HCT116 (cell line): ENCODE measurements at regions not wholly inside any gene's neighbourhood (a gene's known extent, or its start where the extent isn't known, plus 50 kb on each side); places are given as distances from the start of the nearest gene placed in this dataset.

Experiments
- ATAC-seq: fragments of 200-7000 bp; cut with Tn5 transposase; 2 replicates; pipeline ENCODE4 v1.9.1; 2020; ENCODE audit warnings: mild to moderate bottlenecking, moderate library complexity
- BruUV-seq: library from RNA; stranded (reverse); fragments of 400-500 nt; replicated peaks from 2 replicates; lab custom pipeline; 2021; lab: Mats Ljungman, UMichigan
- CTCF ChIA-PET: fragments of 300-600 bp; sonication (Branson Sonifier 250); formaldehyde crosslinking; loops from one replicate; lab custom pipeline; 2021; ENCODE audit warnings: antibody characterized with exemption; lab: Charles Lee
- POLR2A ChIA-PET: fragments of 300-600, 350-600 bp; sonication (Branson Sonifier 250); formaldehyde crosslinking; loops from one replicate; lab custom pipeline; 2021; ENCODE audit warnings: antibody characterized with exemption; lab: Charles Lee
- RAD21 ChIA-PET, 2 experiments: fragments of 300-600 bp; sonication (Branson Sonifier 250); formaldehyde crosslinking; loops; one replicate each; lab custom pipeline; 2023; ENCODE audit warnings: low total read pairs in 2 of 2; ENCODE audit not compliant: uncharacterized antibody in 2 of 2, unreplicated experiment in 2 of 2, low non-redundant PET in 1 of 2; lab: Charles Lee
- DNase-seq: peaks from one replicate; pipeline ENCODE4 v3.0.0-alpha.2; 2010; ENCODE audit warnings: low read depth, low spot score
- H2AFZ ChIP-seq: fragments of 200-600 bp; shearing (Covaris generic), sonication (generic); 2 replicates; pipeline ENCODE4 v1.6.1; 2017; ENCODE audit warnings: low read depth, mixed run types, mixed read lengths, antibody characterized with exemption, low read length; ENCODE audit not compliant: poor library complexity, severe bottlenecking
- H3K27ac ChIP-seq: 2 replicates; pipeline ENCODE4 v1.5.1; 2012; ENCODE audit warnings: low read depth, low read length
- H3K27me3 ChIP-seq: fragments of 200-600 bp; sonication (generic); 2 replicates; pipeline ENCODE4 v1.6.1; 2016; ENCODE audit warnings: mixed run types, low read length, mixed read lengths; ENCODE audit not compliant: insufficient read depth
- H3K36me3 ChIP-seq, 2 experiments: fragments of 200-500 bp in 1 of 2; fragments of 200-600 bp in 1 of 2; sonication (Bioruptor generic) in 1 of 2; sonication (generic) in 1 of 2; 2 replicates each; pipeline versions ENCODE4 v1.5.1 to v1.6.1; 2014 to 2016; ENCODE audit warnings: low read length in 2 of 2, inconsistent platforms in 1 of 2, mixed read lengths in 1 of 2, mixed run types in 1 of 2; ENCODE audit not compliant: insufficient read depth in 2 of 2, control insufficient read depth in 1 of 2
- H3K4me1 ChIP-seq, 2 experiments: fragments of 200-600 bp in 1 of 2; sonication (generic) in 1 of 2; 2 replicates each; pipeline versions ENCODE4 v1.5.1 to v1.6.1; 2012 to 2017; ENCODE audit warnings: low read length in 2 of 2, inconsistent platforms in 1 of 2, mild to moderate bottlenecking in 1 of 2, mixed read lengths in 1 of 2, mixed run types in 1 of 2, moderate library complexity in 1 of 2; ENCODE audit not compliant: insufficient read depth in 2 of 2, control insufficient read depth in 1 of 2
- H3K4me2 ChIP-seq: fragments of 200-600 bp; sonication (generic); 2 replicates; pipeline ENCODE4 v1.6.1; 2017; ENCODE audit warnings: mixed run types, low read length, mixed read lengths
- H3K4me3 ChIP-seq, 2 experiments: fragments of 200-600 bp in 1 of 2; sonication (generic) in 1 of 2; replicated peaks in 1 of 2; 2 replicates each; pipeline ENCODE4 v1.5.1; 2011 to 2016; ENCODE audit warnings: low read length in 2 of 2, control low read depth in 1 of 2, low read depth in 1 of 2, mild to moderate bottlenecking in 1 of 2, mixed read lengths in 1 of 2, mixed run types in 1 of 2
- H3K79me2 ChIP-seq: fragments of 200-600 bp; sonication (generic); 2 replicates; pipeline ENCODE4 v1.6.1; 2017; ENCODE audit warnings: mild to moderate bottlenecking, mixed run types, low read length, moderate library complexity, mixed read lengths; ENCODE audit not compliant: insufficient read depth
- H3K9ac ChIP-seq: fragments of 200-600 bp; sonication (generic); 2 replicates; pipeline ENCODE4 v1.6.1; 2016; ENCODE audit warnings: low read length, mixed read lengths
- H3K9me2 ChIP-seq: fragments of 200-600 bp; sonication (generic), shearing (Covaris generic); 2 replicates; pipeline ENCODE4 v1.6.1; 2017; ENCODE audit warnings: mixed run types, mild to moderate bottlenecking, moderate library complexity; ENCODE audit not compliant: insufficient read depth
- H3K9me3 ChIP-seq, 2 experiments: fragments of 200-500 bp in 1 of 2; fragments of 200-600 bp in 1 of 2; sonication (Bioruptor generic) in 1 of 2; sonication (generic) in 1 of 2; 2 replicates each; pipeline ENCODE4 v1.6.1; 2014 to 2017; ENCODE audit warnings: low read length in 2 of 2, mixed read lengths in 2 of 2, inconsistent platforms in 1 of 2, low read depth in 1 of 2, mild to moderate bottlenecking in 1 of 2, mixed run types in 1 of 2, moderate library complexity in 1 of 2; ENCODE audit not compliant: control insufficient read depth in 1 of 2, insufficient read depth in 1 of 2
- H4K20me1 ChIP-seq: fragments of 200-600 bp; sonication (generic), shearing (Covaris generic); 2 replicates; pipeline ENCODE4 v1.6.1; 2017; ENCODE audit warnings: mixed run types, mild to moderate bottlenecking, moderate library complexity; ENCODE audit not compliant: insufficient read depth
- EZH2phosphoT487 ChIP-seq: fragments of 200-600 bp; IDR thresholded peaks from 2 replicates; pipeline ENCODE4 v1.6.1; 2018; ENCODE audit warnings: antibody characterized with exemption, borderline replicate concordance
- SIN3A ChIP-seq: IDR thresholded peaks from 2 replicates; pipeline ENCODE4 v1.6.1; 2012; ENCODE audit warnings: low read depth
- SP1 ChIP-seq: IDR thresholded peaks from 2 replicates; pipeline ENCODE4 v1.6.1; 2012; ENCODE audit warnings: low read depth
- SRF ChIP-seq: IDR thresholded peaks from 2 replicates; pipeline ENCODE4 v1.6.1; 2012; ENCODE audit warnings: low read depth
- ZNF274 ChIP-seq: fragments of 200-500 bp; sonication (Bioruptor generic); IDR thresholded peaks from 2 replicates; pipeline ENCODE4 v1.6.1; 2014; ENCODE audit warnings: mild to moderate bottlenecking, low read depth, low read length, inconsistent platforms
- intact Hi-C: fragments of 100-400 bp; cut with micrococcal nuclease; formaldehyde crosslinking; loops from 2 replicates; pipeline ENCODE4 v1.10.0; 2022
- TF ChIP-seq, protein P1 (sequence below): IDR thresholded peaks from 2 replicates; pipeline ENCODE4 v1.6.1; 2012
- TF ChIP-seq, protein P2 (sequence below), 3 experiments: fragments of 200-600 bp in 1 of 3; sonication (generic) in 1 of 3; IDR thresholded peaks in 2 of 3; conservative IDR thresholded peaks in 1 of 3; 2 replicates each; pipeline ENCODE4 v1.5.1; 2012 to 2017; ENCODE audit warnings: low read depth in 2 of 3, low read length in 2 of 3, antibody characterized with exemption in 1 of 3, borderline replicate concordance in 1 of 3, control low read depth in 1 of 3, mild to moderate bottlenecking in 1 of 3, mixed read lengths in 1 of 3, mixed run types in 1 of 3, moderate library complexity in 1 of 3; ENCODE audit not compliant: insufficient read depth in 1 of 3
- TF ChIP-seq, protein P3 (sequence below): IDR thresholded peaks from 2 replicates; pipeline ENCODE4 v1.6.1; 2011; ENCODE audit warnings: mild to moderate bottlenecking, low read length, moderate library complexity; ENCODE audit not compliant: insufficient replicate concordance; ENCODE audit errors: extremely low read depth

DNA sequence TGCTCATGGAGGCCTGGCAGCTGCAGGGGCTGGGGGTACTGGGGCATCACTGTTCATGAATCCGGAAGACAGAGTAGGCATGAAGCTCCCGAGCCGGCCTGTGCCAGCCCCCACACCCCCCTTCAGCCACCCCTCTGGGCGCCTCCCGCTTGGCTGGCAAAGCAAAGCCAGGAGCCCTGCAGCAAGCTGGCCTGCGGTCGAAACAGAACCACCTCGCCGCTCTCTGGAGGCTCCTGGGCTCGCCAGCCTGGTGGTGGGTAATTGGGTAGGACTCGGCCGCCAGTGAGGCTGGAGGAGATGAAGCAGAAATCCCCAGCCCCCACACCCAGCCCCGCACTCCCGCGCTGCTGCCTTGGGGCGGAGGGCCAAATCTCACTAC is 70.9 kb upstream of the GPC1 start:
- CTCF ChIA-PET, result no interaction called here
- no peak overlapping the region for H3K27ac ChIP-seq
- TF ChIP-seq, protein P1, sequence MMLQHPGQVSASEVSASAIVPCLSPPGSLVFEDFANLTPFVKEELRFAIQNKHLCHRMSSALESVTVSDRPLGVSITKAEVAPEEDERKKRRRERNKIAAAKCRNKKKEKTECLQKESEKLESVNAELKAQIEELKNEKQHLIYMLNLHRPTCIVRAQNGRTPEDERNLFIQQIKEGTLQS, result no peak
- TF ChIP-seq SRF (no peak), SIN3A (no peak), ZNF274 (no peak), EZH2phosphoT487 (no peak), SP1 (no peak)
- TF ChIP-seq, protein P2, sequence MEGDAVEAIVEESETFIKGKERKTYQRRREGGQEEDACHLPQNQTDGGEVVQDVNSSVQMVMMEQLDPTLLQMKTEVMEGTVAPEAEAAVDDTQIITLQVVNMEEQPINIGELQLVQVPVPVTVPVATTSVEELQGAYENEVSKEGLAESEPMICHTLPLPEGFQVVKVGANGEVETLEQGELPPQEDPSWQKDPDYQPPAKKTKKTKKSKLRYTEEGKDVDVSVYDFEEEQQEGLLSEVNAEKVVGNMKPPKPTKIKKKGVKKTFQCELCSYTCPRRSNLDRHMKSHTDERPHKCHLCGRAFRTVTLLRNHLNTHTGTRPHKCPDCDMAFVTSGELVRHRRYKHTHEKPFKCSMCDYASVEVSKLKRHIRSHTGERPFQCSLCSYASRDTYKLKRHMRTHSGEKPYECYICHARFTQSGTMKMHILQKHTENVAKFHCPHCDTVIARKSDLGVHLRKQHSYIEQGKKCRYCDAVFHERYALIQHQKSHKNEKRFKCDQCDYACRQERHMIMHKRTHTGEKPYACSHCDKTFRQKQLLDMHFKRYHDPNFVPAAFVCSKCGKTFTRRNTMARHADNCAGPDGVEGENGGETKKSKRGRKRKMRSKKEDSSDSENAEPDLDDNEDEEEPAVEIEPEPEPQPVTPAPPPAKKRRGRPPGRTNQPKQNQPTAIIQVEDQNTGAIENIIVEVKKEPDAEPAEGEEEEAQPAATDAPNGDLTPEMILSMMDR (IDR thresholded peaks at IDR 0.05 in 2 of 3, conservative IDR thresholded peaks at IDR 0.05 in 1 of 3; ENCODE audit: borderline replicate concordance in 1 of 3, insufficient read depth in 1 of 3, low read depth in 2 of 3, low read length in 2 of 3), result no peak
- TF ChIP-seq, protein P3, sequence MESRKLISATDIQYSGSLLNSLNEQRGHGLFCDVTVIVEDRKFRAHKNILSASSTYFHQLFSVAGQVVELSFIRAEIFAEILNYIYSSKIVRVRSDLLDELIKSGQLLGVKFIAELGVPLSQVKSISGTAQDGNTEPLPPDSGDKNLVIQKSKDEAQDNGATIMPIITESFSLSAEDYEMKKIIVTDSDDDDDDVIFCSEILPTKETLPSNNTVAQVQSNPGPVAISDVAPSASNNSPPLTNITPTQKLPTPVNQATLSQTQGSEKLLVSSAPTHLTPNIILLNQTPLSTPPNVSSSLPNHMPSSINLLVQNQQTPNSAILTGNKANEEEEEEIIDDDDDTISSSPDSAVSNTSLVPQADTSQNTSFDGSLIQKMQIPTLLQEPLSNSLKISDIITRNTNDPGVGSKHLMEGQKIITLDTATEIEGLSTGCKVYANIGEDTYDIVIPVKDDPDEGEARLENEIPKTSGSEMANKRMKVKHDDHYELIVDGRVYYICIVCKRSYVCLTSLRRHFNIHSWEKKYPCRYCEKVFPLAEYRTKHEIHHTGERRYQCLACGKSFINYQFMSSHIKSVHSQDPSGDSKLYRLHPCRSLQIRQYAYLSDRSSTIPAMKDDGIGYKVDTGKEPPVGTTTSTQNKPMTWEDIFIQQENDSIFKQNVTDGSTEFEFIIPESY, result no peak

More for the DNA sequence above, 70.9 kb upstream of the GPC1 start:
- no peaks in the 10 kb centered on the region for H3K27me3 ChIP-seq
- RAD21 ChIA-PET, result no interaction called here
- no peak for ATAC-seq
- H3K9ac ChIP-seq, result no peak overlapping the region
- peaks cover 11 to 14% of the 10 kb centered on the region in 2 experiments for H3K4me1 ChIP-seq
- H3K4me2 ChIP-seq, result no peak overlapping the region
- H3K9me3 ChIP-seq, result peaks cover 0 to 11% of the 10 kb centered on the region in 2 experiments; a peak in 2 of 4 replicates
- no peak overlapping the region for H2AFZ ChIP-seq
- no peak overlapping the region for H3K4me3 ChIP-seq
- no TSS peak for BruUV-seq
- no peaks in the 10 kb centered on the region for H3K9me2 ChIP-seq
- H4K20me1 ChIP-seq, result no peaks in the 10 kb centered on the region
- H3K79me2 ChIP-seq, result no peaks in the 10 kb centered on the region
- no peak for DNase-seq
- POLR2A ChIA-PET, result no interaction called here
- intact Hi-C loops, result no loop called here
- H3K36me3 ChIP-seq, result no peaks in the 10 kb centered on the region; a peak in 1 of 4 replicates
